NT2/D1 (cell line): ENCODE measurements at regions not wholly inside any gene's neighbourhood (a gene's known extent, or its start where the extent isn't known, plus 50 kb on each side); places are given as distances from the start of the nearest gene placed in this dataset.

Experiments
- SUZ12 ChIP-seq: IDR thresholded peaks from 2 replicates; pipeline ENCODE4 v1.6.1; 2011; ENCODE audit not compliant: insufficient read length, insufficient read depth; ENCODE audit errors: extremely low read depth
- ZNF274 ChIP-seq: IDR thresholded peaks from 2 replicates; pipeline ENCODE4 v1.6.1; 2011; ENCODE audit warnings: mild to moderate bottlenecking, low read depth, low read length

DNA sequence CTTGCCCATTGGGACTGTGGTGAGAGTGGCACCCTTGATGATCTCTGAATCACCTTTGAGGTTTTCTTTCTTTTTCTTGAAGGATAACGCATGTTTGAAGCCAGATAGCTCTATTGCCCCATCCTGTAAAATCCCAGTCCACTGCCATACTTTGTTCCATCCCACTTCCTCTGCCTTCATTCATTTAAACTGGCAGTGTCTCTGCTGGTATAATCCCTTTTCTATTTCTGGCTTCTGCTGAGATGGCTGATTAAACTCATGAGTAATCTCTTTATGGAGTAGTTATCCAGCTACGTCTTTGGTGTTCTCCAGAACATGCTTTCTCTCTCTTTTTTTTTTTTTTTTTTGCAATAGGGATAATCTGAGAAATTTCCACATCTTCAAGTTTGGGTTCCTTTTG lies 656.5 kb upstream of the SALL1 start:
- no peak for TF ChIP-seq SUZ12
- TF ChIP-seq ZNF274: no peak
